Erythroblast (primary cell): ENCODE measurements at regions not wholly inside any gene's neighbourhood (a gene's known extent, or its start where the extent isn't known, plus 50 kb on each side); places are given as distances from the start of the nearest gene placed in this dataset.

ENCODE experiments used
- GATA1 ChIP-seq: IDR thresholded peaks from 2 replicates; pipeline ENCODE4 v1.6.1; 2011; ENCODE audit warnings: low read depth, mild to moderate bottlenecking, control low read depth, low read length, moderate library complexity
- POLR2A ChIP-seq: IDR thresholded peaks from 2 replicates; pipeline ENCODE4 v1.6.1; 2011; ENCODE audit warnings: mild to moderate bottlenecking, low read length

DNA sequence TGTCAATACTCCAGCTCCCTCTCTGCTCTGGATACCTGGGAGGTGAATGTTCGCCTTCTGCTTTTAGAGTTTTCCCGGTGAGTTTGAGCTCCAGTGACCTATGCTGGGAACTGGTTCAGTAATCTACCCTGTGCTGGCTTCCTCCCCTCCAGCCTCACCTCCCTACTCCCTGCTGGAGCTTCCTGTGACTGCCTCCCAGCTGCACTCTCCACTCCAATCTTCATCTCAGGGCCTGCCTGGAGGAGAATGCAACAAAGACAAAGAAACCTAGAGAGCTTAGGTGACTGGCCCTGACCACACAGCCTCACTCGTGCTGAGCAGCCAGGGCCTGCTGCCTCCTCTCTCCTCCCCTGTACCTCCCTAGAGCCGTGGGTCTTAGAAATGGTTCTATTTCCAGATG lies 101.6 kb upstream of the FOXF1 start:
- TF ChIP-seq GATA1 = no peak
- no peak for TF ChIP-seq POLR2A
